ENCODE measurements at regions not wholly inside any gene's neighbourhood (a gene's known extent, or its start where the extent isn't known, plus 50 kb on each side); places are given as distances from the start of the nearest gene placed in this dataset.
"Not testable (repeated sequence)": the region's sequence is repeated elsewhere in the genome, so short reads cannot be mapped to it uniquely, and the experiment has no call there.

DNA sequence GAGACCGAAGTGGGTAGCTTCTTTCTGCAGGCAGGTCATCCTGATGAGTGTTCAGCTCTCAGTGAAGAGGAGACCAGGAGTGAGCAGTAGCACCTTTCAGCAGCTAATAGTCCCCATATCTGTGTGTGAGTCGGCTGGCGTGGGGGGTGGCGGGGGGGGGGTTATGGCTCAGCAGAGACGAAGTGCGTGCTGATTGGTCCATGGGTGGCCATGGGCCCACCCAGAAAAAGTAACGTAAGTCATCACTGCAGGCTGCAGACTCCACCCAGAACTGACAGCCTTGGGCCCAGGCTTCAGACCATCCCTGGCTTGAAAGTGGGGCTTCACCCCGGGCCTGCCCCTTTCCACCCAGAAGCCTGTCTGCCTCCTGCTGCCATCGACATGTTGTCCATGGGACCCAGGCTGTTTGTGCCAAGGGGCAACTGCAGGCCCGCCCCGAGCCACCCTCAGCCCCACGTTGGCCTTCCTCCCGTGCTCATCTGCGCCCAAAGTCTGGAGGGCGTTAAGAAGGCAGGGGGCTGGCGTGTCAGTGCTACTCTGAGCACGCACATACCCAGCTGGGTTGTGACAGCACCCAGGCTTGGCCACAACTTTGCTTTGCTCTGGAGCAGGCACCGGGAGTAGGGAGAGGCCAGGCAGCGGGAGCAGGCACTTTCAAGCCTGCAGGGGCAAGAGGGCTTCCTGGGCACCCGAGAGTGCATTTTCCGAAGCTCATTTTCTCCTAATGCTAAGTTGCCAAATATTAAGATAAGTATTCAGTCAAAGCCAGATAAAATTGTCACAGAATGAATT is 511.7 kb upstream of the CDIN1 start:
- DNase-seq (ENCODE audit: low read depth, low spot score), result no peak

GRCh38 chr15:36075333-36075732 is 504.1 kb upstream of the CDIN1 start:
- DNase-seq (ENCODE audit: low read depth, low spot score), result no peak

DNA sequence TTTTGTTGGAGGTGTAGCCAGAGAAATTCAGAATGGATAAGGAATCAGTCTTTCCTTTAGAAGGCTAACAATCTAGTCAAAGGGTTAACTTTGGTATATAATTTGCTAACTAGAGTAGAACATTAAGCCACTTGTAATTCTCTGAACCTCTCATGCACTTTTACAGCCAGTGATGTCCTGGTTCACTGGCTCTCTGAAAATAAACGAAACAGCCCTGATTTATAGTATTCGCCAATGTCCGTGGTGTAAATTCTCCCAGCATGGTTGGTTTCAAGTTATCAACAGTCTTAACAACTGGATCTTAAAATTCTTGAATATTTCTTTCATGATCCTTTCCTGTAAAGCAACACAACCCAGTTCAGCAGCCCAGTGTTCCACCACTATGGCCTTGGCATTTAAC is 500.4 kb upstream of the CDIN1 start:
- DNase-seq (ENCODE audit: low read depth, low spot score), result no peak

DNA sequence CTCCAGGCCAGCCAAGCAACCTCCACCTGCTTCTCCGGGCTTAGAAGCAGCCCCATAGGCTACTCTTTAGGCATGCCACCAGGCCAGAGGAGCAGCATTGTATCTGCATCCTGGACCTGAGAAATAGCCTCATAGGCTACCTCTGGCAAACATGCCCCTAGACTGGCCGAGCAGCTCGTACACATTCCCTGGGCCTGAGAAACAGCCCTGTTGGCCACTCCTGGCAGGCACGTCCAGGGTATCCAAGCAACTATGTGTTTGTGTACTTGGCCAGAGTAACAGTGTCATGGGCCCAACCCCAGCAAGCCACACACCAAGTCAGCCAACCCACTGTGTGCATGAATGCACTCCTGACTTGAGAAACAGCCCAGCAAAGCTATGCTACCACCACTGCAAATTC is 498.7 kb upstream of the CDIN1 start:
- no peak for DNase-seq (ENCODE audit: low read depth, low spot score)

GRCh38 chr15:36090286-36090946 is 489.0 kb upstream of the CDIN1 start:
- DNase-seq (ENCODE audit: low read depth, low spot score), result no peak

GRCh38 chr15:36106640-36107335 is 472.6 kb upstream of the CDIN1 start:
- DNase-seq (ENCODE audit: low read depth, low spot score), result no peak

DNA sequence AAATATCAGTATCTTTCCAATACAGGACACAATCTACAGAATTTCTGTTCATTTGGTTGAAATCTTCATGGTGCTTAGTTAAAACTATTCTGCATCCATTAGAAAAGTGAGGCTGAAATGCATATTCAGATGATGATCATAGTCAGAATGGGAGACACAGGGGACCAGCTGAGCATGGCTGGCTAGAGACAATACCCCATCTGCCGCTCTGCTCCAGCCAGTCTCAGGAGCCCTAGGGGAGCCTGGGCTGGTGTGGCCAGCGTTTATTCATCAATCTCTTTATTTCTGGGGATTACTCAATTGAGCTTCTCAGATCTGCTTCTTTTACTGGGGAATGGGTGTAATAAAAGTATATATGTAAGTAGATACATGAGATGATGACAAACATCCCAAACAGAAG is 470.9 kb upstream of the CDIN1 start:
- no peak for DNase-seq (ENCODE audit: low read depth, low spot score)

- DNase-seq (ENCODE audit: low read depth, low spot score), result no peak
These were observed 469.3 kb upstream of the CDIN1 start for GRCh38 chr15:36109943-36110658.

- DNase-seq (ENCODE audit: low read depth, low spot score), result no peak
These were observed 468.8 kb upstream of the CDIN1 start for GRCh38 chr15:36110659-36110993.

DNA sequence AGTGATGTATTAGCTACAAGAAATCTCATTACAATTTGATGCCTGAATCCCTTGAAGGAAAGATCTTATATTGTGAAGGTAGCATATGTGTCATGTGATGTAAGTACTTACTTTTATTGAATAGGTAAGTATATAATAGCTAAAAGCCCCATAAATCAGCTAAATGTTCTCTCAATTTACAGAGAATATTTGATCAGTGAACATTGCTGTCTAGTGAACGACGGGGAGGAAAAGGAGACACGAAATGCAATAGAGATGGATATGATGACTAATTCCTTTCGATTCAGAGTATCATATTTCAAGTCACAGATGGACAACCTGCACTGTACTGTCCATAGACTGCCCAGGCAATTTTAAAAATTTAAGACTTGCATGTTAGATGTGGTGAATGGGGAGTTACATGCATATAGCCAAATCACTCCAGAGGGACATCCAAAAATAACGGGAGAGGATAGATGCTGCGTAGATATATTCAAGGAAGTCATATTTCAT is 462.1 kb upstream of the CDIN1 start:
- no peak for DNase-seq (ENCODE audit: low read depth, low spot score)

- DNase-seq (ENCODE audit: low read depth, low spot score), result no peak
These were observed 453.2 kb upstream of the CDIN1 start for GRCh38 chr15:36126194-36126593.

- DNase-seq (ENCODE audit: low read depth, low spot score), result no peak
These were observed 448.6 kb upstream of the CDIN1 start for GRCh38 chr15:36130641-36131310.

DNA sequence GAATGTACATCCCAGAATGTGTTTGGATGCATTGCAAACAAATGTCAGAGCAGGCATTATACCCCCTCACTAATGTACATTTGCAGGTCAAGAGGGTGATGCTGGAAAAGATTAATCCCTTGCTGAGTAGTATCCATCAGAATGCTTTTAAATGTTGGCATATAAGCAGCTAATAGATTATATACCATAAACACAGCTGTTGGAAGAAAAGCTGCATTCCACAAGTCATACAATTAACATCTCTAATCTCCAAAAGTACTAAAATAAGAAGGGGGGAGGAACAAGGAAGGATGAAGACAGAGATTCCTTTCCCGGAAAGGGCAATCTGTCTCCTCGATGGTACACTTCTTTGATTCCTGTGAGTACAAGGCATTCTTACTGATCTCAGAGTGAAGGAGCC is 445.7 kb upstream of the CDIN1 start:
- no peak for DNase-seq (ENCODE audit: low read depth, low spot score)

DNA sequence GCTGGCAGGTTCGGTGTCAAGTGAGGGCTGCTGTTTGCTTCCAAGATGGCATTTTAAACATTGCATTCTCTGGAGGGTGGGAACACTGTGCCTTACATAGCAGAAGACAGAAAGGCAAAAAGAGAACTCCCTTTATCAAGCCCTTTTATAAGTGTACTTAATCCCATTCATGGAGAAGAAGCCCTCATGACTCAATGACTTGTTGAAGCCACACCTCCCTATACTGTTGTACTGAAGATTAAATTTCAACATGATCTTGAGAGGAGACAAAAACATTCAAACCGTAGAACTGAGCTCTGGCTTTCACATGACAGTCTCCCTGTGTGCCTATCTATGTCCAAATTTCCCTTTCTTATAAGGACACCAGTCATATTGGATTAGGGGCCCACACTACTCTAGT is 443.4 kb upstream of the CDIN1 start:
- no peak for DNase-seq (ENCODE audit: low read depth, low spot score)

DNA sequence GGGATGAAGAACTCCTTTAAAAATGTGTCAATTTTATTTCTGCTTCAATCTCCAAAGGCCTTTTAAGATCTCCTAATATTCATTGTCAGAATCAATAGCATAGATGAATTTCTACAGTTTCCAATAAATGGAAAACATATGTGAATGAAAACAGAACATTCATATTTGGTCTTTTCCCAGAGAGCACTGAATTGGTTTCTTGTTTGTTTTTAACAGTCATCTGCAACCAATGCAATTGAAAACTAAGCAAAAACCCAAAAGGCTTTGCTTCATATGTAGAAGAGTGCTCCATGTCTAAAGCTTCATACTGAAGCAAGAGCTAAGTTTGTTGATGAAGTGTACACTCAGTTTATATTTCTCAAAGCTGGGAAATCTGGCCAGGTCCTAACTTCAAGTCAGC is 426.5 kb upstream of the CDIN1 start:
- DNase-seq (ENCODE audit: low read depth, low spot score), result no peak

DNA sequence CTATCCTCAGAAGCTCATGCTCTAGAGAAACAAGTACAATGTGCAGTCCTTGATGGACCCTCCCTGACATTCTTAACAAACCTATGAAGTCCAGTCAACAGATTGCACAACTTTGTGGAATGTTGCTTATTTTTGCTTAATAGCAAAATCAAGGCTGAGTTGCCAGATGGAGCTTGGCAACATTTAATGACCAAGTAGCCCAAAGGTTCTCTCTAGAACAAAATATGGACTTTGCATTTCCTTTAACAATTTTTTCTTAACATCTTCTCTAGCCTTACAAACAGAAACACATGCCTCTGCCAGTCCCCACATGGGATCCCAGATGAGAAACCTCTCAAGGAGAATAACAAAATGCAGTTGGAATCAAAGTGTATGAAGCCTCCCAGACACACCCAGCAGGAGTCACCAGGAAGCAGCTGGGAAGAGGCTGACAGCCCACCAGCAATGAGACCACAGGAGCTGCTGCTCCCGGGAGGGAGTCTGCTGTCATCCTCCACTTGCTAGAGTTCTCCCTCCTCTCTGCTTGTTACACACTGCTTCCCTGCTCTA is 422.5 kb upstream of the CDIN1 start:
- DNase-seq (ENCODE audit: low read depth, low spot score), result no peak

- no peak for DNase-seq (ENCODE audit: low read depth, low spot score)
These were observed 419.1 kb upstream of the CDIN1 start for GRCh38 chr15:36160351-36160750.

DNA sequence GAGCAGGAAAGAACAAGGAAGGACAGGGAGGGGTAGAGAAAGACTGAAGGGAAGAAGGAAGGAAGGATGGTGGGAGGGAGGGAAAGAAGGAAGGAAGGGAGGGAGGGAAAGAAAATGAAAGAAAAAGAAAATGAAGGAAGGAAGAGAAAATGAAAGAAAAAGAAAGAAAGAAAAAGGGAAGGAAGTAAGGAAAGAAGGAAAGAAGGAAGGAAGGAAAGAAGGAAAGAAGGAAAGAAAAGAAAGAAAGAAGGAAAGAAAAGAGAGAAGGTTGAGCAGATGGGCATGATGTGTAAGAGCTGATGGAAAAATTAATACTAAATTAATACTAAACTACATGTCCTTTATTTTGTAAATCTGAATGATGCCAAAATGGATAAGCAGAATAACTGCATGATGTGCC is 418.3 kb upstream of the CDIN1 start:
- DNase-seq (ENCODE audit: low read depth, low spot score), result no peak

DNA sequence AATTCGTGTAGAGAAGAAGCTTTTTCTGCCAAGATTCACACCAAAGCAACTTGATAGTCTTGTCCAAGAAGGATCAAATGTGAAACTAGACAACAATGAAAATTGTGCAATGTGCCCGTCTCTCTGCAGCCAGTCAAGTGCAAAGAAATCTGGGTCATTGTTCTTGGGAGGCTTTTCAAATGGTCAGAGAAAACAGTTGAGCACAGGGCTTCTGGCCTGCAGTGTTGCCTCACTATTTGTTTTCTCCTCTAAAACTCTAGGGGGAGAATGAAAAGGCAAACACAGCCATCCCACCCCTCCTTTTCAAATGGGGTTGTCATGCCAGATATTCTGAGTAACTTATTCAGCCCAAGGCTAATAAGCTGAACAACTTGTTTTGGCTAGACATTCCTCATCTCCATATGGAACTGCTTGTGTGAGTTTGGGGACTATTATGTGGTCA is 417.6 kb upstream of the CDIN1 start:
- no peak for DNase-seq (ENCODE audit: low read depth, low spot score)

- DNase-seq (ENCODE audit: low read depth, low spot score), result not testable (repeated sequence)
These were observed 415.4 kb upstream of the CDIN1 start for GRCh38 chr15:36163983-36164382.

GRCh38 chr15:36172955-36173354 is 406.5 kb upstream of the CDIN1 start:
- DNase-seq (ENCODE audit: low read depth, low spot score), result no peak
